ENCODE measurements at regions not wholly inside any gene's neighbourhood (a gene's known extent, or its start where the extent isn't known, plus 50 kb on each side); places are given as distances from the start of the nearest gene placed in this dataset.

DNA sequence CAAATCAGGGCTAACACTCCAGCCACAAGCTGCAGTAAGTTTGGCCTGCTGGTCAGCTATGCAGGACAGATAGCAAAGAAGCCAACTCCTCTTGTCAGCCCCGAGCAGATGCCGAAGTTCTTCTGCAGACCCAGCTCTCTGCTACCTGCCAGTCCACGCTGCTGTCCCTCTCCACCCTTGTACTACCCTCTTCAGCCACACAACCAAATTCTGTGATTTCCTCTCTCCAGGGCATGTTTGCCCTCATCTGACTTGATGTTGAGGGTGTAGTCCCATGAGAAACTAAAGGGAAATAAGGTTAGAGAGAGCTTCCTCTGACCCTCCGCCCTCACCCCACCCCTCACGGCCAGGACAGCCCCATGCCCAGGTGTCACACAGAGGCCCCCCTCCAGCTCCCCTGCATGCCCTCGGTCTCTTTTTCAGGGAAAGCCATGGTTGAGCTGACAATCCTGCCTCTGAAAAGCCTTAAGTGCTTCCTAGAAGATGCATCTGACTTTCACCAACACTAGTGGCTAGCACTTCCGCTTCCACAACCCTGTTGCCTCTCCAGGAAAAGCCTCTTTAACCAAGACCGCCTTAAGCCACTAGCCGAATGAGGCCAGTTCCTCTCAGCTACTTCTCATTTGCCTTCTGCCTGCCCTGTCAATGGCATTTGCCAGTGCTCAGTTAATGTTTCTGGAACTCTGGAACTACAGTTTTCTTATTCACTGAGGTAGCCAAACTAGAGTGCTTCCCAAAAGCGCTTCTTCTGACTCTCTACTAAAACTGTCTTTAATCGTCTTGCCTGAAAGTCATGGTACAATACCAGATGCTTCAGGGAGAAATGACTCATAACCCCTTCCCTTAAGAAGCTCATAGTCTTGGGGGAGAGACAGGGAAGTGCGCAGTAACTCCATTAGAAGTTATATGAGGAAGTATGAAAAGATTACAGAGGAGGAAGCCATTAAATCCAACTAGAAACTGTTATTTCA is 300.4 kb upstream of the STT3B start:
- DNase-seq = no peak

DNA sequence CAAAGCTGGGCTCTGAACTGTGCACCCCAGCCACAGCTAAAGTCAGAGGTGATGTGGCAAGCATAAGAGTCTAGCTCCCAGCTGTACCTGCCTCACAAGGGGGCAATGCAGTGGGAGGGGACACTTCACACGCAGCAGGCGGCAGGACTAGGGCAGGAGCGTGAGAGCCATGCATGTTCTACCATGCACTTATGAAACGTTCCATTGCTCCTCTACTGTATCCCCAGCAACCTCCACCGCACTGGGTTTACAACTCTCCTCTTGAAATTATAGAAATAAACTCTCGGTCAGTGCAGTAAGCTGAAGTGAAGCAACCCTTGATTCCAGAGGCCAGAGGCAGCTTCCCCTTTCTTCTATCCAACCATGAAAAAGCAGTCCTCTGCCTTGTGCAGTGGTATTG is 298.6 kb upstream of the STT3B start:
- no peak for DNase-seq

DNA sequence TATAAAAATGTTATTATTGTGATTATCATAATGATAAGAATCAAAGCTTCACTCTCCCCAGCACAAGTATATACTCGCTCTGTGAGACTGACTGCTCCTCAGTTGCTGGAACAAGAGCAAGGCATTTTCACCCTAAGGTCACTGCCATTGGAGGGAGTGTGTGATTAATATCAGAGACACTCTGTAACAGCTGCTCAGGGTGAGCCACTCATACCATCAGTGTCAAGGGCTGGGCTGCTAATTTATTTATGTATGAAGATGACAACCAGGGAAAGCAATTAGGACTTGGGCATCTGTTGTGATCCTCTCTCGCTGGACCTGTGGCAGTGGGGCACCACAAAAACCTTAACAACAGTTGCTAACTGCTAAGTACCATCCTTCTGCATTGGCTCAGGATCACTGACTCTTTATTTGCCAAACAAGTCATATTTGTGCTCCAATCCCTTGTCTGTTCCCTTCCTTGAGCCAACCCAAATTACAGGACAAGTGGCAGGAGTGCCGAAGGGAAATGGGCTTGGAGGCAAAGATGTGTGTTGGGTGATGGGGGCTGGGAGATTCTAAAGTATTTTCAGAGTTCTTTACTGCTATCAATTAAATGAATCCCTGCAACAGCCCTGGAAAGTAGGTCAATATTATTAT is 297.5 kb upstream of the STT3B start:
- DNase-seq = no peak

DNA sequence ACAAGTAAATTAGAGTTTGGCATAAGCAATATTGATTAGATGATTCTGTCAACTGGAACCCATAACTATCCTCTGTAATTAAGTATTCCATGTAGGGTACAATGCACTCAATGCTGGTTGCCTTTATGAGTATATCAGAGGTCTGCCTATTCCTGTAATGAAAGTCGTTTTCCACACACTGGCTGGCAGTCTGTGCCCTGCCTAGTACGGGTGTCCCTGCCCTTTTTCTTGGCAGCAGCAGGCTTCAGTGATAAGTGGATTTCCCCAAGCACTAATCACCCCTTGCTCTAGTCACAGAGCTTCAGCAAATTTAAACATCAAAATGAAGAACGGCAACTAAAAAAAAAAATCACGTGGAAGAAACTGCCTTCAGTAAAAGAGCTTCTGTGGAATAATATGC is 294.8 kb upstream of the STT3B start:
- DNase-seq = no peak

DNA sequence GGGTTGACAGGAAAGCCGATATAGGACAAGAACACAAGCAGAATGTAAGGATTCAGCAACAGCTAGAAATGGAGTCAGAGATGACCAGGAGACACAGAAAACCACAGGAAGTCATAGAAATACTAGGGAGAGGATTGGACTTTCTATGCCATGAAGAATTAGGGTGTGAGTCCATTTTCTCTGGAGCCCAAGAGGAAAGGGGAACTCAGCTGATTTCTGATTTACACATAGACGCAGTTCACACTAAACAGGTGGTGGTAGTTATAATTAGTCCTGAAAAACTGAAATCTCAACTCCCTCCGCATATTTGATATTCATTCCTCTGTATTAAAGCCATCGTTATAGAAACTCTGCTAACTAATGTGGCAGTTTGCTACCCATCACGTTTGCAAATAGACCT is 292.7 kb upstream of the STT3B start:
- DNase-seq = no peak

DNA sequence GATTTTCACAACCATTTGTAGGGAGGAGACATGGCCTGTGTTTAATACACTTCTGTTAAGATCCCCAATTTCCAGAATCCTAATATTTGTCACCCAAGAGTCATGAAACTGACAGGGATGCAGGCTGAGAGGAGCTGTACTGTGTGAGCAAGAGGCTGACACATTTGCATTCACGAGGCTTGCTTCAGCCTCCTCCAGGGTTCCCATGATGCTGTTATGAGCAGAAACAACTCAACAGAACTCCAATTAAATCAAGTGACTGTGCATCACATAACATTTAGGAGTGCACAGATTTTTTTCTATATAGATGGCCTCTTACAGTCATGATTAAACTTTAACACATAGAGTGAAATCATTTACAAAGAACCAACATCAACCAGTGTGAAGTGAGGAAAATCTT is 292.3 kb upstream of the STT3B start:
- no peak for DNase-seq

DNA sequence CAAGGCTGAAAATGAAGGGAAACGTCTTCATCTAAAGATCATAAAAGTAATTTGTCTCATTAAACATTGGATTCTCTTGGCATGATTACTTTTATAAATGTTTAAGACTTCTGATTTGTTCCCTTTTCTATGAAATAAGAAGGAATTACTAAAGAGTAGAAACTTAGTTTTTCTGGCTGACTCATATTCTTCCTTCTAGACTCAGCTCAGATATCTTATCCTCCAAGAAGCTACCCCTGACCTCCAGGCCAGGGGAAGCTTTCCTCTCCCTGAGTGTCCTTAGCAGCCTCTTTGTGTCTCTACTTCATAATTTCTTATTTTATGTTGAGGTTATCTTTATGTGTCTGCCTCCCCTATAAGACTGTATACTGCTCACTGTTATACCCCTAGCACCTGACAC is 291.9 kb upstream of the STT3B start:
- DNase-seq = no peak

DNA sequence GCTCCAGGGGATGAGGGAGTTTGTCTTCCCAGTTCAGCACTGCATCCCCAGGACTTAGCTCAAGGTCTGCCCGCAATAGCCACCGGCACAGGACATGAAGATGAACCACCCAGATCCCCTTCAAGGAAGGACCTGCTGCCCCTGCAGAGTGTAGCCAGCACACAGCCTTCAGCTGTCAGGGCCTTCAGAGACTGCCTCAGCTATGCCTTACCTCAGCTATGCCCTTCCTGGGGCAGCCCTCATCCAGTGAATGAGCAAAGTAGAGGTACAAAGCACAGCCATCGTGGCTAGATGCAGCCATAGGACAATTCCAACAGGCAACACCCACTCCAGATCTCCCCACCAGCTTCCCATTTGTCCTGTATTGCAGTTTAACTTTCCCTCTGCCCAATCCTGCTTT is 291.2 kb upstream of the STT3B start:
- no peak for DNase-seq

DNA sequence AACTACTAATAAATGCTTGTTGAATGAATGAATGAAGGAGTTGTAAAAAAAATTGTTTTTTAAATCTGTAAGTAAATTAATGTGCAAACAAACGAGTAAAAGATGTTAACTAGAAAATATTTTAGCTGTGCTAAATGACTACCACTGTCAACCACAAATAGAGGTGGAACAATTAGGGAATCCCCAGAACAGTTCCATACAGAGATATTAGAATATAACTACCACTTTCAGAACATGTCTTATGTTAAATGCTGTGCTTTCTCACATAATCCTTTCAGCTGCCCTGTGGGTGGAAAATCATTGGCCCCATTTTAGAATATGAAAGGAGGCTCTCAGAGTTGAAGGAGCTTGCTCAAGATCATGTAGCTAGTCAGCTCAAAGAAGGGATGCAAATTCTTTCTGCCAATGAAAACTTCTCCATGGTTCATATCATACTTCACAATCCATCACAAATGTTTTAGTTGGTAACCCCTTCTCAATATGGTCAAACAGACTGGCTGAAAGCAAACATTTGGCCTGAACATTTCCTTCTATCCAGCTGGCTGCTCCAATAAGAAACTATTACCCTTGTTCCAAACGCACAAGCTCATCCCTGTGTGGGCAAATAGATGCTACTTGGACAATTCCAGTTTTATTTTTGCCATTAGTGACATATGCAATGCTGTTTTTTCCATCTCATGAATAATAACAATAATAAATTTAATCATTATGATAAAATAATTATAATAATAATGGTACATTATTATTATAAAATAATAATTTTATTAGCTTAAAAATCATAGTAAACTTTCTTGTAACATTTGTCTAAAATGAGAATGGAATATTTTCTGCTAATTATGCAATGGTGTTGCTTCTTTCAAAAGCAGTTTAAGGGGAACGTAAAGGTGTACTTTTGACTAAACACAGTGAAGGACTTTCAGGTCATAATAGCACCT is 290.4 kb upstream of the STT3B start:
- no peak for DNase-seq

DNA sequence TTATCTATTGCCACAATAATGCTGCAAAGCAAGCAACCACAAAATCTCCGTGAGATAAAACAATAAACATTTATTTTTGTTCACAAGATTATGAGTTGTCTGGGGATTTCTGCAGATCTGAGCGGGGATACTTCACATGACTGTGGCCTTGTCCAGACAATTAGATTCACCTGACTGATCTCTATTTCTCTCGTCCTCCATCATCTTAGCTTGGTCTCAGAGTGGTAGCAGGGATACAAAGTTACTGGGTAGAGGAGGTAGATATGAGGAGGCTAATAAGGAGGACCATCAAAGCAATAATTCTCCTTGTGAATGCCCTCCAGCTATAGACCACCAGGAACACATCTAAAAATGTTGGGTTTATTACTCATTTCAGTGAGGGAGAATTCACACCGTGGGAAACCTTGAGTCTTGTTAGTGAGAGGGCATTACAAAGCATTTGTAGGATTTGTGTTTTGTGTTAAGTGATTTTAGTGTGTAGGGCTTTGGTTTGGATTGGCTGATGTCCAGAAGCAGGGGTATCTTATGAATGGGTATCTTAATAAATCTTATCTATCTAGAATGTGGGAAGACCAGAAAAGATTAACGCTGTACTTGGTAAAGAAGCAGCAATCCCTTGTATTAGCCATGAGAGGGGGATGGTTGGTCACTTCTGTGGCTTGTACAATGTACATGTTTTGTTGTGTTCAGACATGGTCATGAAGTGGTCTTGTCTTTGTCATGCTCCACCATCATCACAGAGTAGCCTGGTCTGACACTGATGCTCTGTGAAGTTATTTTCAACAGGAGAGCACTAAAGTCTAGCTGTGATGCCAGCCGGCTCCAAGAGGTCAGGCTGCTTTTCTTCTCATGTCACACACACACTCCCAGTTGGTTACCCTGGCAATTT is 287.6 kb upstream of the STT3B start:
- DNase-seq = no peak

DNA sequence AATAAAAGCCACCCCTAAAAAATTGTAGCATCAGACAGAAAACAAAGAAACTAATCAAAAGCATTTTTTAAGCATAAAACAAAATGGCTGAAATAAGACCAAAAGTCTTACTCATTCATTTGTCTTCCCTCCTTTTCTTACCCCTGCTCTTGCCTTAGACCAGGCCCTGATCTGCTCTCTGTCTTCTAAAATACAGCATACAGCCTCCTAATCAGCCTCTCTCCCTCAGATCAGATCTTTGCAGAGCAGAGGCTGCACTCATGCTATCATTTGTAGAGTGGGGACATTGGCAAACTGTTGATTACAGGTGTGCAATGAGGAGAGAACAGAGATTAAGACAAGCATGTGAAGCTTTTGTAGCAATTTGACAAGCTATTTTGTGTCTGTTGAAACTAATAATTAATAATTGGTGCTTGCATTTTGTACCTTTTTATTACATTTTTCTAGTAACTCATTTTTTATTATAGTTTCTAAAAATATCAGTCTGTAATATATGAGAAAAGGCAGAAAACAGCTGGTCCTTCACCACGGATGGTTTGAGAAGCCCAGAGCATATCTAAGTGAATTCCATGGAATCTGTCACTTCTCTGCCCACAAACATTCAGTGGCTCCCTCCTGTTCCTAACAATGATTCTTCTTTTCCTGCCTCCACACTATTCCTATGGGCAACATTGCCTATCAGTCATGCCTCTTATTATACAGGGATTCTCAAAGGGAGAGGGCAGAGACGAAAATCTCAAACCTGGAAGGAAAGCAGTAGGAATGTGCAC is 286.2 kb upstream of the STT3B start:
- no peak for DNase-seq

DNA sequence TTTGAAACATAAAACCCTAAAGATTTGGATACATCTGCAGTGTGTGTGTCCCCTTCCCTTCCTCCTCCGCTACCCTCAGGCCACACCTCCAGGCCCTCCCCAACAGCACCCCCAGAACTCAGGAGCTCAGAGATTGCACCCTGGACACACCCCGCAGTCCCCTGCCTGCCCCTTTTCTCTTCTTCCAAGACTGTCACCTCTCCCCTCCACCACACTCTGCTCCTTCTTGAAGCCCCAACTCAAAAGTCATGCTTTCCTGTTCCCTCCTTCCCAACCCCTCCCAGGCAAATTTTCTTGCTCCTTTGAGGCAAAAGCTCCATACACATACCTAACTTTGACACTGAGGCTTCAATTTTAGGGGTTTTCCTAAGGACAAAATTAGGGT is 285.7 kb upstream of the STT3B start:
- DNase-seq = no peak

DNA sequence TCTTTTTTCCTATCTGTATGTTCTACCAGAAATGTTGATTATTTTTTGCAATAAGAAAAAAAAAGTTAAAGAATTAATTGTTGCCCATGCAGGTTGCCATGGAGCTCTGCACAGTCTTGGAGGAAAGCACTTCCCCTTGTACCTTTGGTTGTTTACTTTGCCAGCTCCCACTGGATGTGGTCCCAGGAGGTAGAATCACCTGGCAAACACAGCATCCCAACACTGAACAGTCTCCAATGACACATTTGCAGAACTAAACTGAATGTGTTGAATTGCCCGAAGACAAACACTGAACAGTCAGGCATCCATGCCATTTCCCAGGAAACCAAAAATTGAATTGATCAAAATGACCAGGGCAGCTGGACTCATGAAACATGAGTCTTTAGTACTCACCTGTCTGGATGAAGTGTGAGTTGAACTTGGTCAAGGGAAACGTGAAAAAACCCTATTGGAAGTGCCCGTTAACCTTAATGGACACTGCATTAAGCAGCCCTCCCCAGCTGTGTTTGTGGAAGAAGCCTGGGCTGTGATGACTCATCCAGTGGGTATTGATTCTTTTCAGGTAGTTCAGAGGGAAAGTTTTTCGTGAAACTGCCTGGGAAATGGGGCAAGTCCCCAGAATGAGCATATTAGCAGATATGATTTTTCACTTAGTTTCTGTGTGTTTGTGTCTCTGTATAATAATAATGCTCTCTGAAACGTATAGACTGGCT is 284.7 kb upstream of the STT3B start:
- DNase-seq = no peak

DNA sequence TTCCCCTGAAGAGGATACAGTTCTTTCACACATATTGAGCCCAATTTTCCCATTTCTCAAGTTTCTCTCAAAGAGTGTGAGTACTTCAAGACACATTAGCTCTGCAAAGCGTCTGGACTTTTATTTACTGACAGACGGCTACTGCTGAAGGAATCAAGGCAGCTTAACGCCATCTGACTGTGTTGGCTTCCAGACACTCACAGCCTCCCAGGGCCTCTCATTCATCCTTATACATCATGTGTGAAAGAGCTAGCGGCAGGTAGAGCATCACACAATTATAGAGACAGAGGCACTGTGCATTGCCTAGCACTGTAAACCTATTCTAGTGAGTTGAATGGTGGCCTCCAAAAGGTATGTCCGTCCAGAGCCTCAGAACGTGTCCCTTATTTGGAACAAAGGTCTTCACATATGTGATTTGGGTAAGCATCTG is 284.1 kb upstream of the STT3B start:
- DNase-seq = no peak

DNA sequence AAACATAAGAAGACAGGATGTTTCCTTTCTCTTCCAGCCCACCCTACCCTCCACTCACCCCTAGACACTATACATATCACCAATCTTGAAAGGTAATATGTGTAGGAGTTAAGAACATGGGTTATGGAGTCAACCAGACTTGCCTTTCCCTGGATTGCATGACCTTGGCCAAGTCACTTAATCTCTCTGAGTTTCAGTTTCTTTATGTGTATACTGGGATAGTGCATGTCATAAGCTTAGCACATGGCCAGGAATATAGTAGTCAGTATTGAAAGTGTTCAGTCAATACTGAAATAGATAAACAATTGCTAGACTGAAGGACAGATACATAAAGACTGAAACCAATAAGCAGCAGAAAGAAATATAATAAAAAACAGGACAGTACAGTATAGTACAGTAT is 283.2 kb upstream of the STT3B start:
- no peak for DNase-seq

DNA sequence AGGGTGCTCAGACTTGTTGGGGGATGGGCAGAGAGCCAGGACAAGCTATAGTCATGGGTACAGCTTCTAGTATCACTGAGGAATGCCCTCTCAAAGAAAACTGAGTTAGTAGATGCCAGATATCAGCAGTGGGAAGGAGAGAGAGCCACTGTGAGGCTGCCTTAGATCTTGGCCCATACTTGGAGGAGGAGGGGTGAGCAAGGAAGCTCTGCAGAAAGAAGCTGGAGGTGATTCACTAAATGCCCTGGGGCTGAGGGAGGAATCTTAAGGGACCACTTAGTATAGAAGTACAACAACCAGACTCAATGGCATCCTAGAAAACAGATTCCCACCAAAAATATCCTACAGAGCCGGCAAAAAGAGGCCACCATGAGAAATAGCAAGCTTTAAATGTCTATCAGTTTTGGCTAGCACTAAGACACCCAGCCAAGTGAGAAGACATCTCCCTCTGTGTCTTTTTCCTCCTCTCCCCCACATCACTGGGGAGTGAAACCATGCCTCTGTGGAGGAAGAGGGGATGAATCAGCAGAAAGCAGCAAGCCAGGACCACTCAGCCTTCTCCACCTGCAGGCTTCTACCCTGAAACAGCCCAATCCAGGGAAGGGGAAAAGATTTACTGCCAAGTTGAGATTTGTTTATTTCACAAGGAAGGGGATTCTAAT is 282.5 kb upstream of the STT3B start:
- no peak for DNase-seq

DNA sequence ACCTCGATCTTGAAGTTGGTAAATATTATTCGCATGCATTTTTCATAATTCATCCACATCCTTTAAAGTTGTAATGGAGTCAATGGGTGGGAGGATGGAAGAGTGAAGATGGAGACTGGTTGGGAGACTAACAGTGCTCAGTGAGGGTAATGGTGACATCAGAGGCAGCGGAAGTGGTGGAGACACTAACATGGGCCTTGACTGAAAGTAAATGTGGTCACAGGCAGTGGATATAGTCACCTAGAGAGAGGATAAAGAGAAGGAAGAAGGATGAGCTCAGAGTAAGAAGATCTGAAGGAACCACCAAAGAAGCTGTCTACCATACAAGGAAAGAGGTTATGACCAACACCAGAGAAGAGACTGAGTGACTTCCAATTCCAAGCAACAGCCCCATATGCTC is 281.6 kb upstream of the STT3B start:
- no peak for DNase-seq

DNA sequence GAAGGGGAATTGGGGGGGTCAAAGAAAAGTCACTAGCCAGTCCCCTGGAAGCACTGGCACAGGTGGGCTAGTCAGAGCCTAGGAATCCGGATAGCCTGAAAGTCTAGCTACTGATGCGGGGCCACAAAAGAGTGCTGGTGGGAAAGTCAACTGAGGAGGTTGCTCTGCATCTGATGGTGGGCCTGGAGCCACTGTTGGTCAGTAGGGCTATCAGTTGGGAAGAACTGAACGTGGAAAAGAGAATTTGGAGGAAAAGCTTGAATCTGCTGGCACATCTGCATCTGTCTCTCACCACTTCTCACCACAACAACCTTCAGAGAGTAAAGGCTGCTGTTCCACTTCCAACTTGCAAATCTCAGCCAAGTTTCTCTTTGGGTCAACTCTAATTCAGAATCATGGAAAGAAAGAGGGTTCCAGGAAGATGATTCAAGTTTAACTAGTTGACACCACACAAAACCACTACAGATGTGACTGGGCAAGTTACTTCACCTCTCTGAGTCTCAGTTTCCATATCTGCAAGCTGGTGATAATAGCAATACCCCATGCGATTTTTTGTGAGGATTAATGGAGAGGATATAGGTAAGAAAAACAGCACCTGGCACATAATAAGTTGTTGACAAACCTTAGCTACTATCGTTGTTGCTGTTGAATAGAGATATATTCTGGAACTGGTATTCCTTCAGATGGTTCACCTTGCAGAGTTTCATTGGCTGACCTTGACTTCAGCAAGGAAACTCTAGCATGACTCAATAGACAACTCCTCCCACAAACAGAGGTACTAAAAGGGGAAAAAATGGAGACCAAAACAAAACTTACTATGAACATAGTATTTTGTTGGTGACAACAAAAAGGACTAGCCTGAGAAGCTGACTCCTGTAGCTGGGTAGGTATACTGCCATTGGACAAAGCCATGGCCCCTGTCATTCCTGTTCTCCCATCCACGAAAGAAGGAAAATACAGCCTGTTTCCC is 280.2 kb upstream of the STT3B start:
- DNase-seq = no peak

DNA sequence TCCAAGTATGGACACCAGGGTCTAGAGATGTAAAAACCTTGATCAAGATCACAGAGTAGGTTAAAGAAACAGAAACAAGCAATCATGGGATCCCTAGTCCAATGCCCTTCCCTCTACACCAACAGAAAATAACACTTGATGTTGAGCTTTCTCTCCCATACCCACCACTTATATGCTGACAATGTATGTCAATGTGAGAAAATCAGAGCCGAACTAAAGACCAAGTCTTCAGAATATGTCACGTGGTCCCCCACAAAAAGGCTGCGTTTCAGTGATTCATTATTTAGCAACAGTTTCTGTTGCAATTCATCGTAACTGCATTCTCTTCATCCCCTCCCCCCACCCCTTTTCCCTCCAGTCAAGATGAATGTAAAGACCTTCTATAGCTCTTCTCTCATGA is 278.9 kb upstream of the STT3B start:
- no peak for DNase-seq

Measured in activated CD4-positive, alpha-beta T cell treated with anti-CD3 and anti-CD28 coated beads, Interleukin-2, amount 50 U/mL, for 1 hour (primary cell).